Uterus (tissue), 3 donors: ENCODE measurements at regions not wholly inside any gene's neighbourhood (a gene's known extent, or its start where the extent isn't known, plus 50 kb on each side); places are given as distances from the start of the nearest gene placed in this dataset.

Source experiments
- DNase-seq, 2 donors: peaks; one replicate each; pipeline ENCODE4 v3.0.0-alpha.2; 2019 to 2020
- H3K27ac ChIP-seq, 2 donors: fragments of 200-600 bp; sonication (generic); 1 replicate in 1 of 2; 2 replicates in 1 of 2; pipeline ENCODE4 v1.5.1; 2016 to 2018
- H3K27me3 ChIP-seq, 2 donors: fragments of 200-600 bp; sonication (generic); one replicate each; pipeline ENCODE4 v1.5.1; 2018 to 2019; ENCODE audit warnings: control low read depth in 1 of 2
- H3K36me3 ChIP-seq, 2 donors: fragments of 200-600 bp; sonication (generic); one replicate each; pipeline ENCODE4 v1.5.1; 2019; ENCODE audit warnings: control low read depth in 1 of 2
- H3K4me1 ChIP-seq, 2 donors: fragments of 200-600 bp; sonication (generic); one replicate each; pipeline ENCODE4 v1.5.1; 2018 to 2019; ENCODE audit warnings: control low read depth in 1 of 2
- H3K4me3 ChIP-seq, 2 donors: fragments of 200-600 bp; sonication (generic); 1 replicate in 1 of 2; 2 replicates in 1 of 2; pipeline ENCODE4 v1.5.1; 2018 to 2019; ENCODE audit warnings: mild to moderate bottlenecking in 1 of 2
- H3K9me3 ChIP-seq, 2 donors: fragments of 200-600 bp; sonication (generic); one replicate each; pipeline ENCODE4 v1.5.1; 2019; ENCODE audit warnings: control low read depth in 1 of 2
- CTCF ChIP-seq, 4 experiments: fragments of 200-600 bp in 2 of 4; fragments of 450-650 bp in 2 of 4; sonication (generic) in 2 of 4; IDR thresholded peaks; one replicate each; pipeline ENCODE4 v1.5.1; 2016 to 2019; ENCODE audit warnings: antibody characterized with exemption in 4 of 4, mild to moderate bottlenecking in 2 of 4, moderate library complexity in 1 of 4
- POLR2A ChIP-seq, 2 donors: fragments of 450-650 bp; IDR thresholded peaks; one replicate each; pipeline ENCODE4 v1.6.1; 2016; ENCODE audit warnings: antibody characterized with exemption in 2 of 2, mild to moderate bottlenecking in 1 of 2, moderate library complexity in 1 of 2
- intact Hi-C: fragments of 100-400 bp; cut with DNase I; formaldehyde crosslinking; loops from one replicate; pipeline ENCODE4 v1.15.1; 2023; ENCODE audit warnings: low total_unique reads
- donor health status: DM: yes; HTN: yes; CAD: no.

DNA sequence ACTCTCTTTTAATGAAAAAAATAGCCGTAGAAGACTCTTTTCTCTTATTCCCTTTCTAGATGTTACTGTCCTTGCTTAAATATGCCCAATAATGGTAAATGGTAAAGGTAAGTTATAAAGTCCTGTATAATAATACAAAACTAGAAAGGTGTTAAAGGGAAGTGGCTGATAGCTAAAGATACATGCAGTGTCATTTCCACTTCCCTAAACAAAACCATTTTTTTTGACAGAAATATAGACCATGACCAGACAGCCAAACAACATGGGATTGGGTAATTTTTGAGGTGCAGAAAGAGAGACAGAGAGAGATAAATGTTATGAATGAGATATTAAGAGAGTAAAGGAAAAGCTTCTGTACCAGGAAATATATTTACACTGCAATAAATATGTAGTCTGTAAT, 731.7 kb upstream of the REG3G start:
- H3K36me3 ChIP-seq: no peaks in the 10 kb centered on the region
- H3K4me3 ChIP-seq: no peak overlapping the region
- no peaks in the 10 kb centered on the region for H3K27me3 ChIP-seq
- TF ChIP-seq POLR2A (IDR thresholded peaks at IDR 0.05) (no peak), CTCF (IDR thresholded peaks at IDR 0.05) (no peak)
- H3K9me3 ChIP-seq: no peaks in the 10 kb centered on the region
- H3K27ac ChIP-seq: no peak overlapping the region
- no peak for DNase-seq
- H3K4me1 ChIP-seq: no peaks in the 10 kb centered on the region
- intact Hi-C loops: no loop called here

- no peak overlapping the region for H3K4me3 ChIP-seq
- intact Hi-C loops: no loop called here
Observed at GRCh38 chr2:78301166-78301789, 724.2 kb upstream of the REG3G start.

GRCh38 chr2:78304678-78305077, 720.8 kb upstream of the REG3G start:
- Histone ChIP-seq H3K36me3 (no peaks in the 10 kb centered on the region), H3K27ac (no peak overlapping the region), H3K27me3 (no peaks in the 10 kb centered on the region), H3K9me3 (no peaks in the 10 kb centered on the region), H3K4me3 (no peak overlapping the region), H3K4me1 (no peaks in the 10 kb centered on the region)
- TF ChIP-seq POLR2A (IDR thresholded peaks at IDR 0.05): no peak
- no peak for TF ChIP-seq CTCF (IDR thresholded peaks at IDR 0.05)
- no peak for DNase-seq
- intact Hi-C loops: no loop called here

More at GRCh38 chr2:78301166-78301789, 724.2 kb upstream of the REG3G start:
- Histone ChIP-seq H3K27ac (no peak overlapping the region), H3K4me1 (no peaks in the 10 kb centered on the region), H3K36me3 (no peaks in the 10 kb centered on the region), H3K9me3 (no peaks in the 10 kb centered on the region), H3K27me3 (no peaks in the 10 kb centered on the region)
- TF ChIP-seq POLR2A (IDR thresholded peaks at IDR 0.05) (no peak), CTCF (IDR thresholded peaks at IDR 0.05) (no peak)
- DNase-seq: no peak

- no peak for DNase-seq
- H3K27me3 ChIP-seq: no peaks in the 10 kb centered on the region
- H3K9me3 ChIP-seq: no peaks in the 10 kb centered on the region
- no peaks in the 10 kb centered on the region for H3K36me3 ChIP-seq
- H3K4me1 ChIP-seq: no peaks in the 10 kb centered on the region
- no peak for TF ChIP-seq POLR2A (IDR thresholded peaks at IDR 0.05)
- TF ChIP-seq CTCF (IDR thresholded peaks at IDR 0.05): no peak
- intact Hi-C loops: no loop called here
- H3K27ac ChIP-seq: no peak overlapping the region
- no peak overlapping the region for H3K4me3 ChIP-seq
Observed at GRCh38 chr2:78309460-78309859, 716.0 kb upstream of the REG3G start.

DNA sequence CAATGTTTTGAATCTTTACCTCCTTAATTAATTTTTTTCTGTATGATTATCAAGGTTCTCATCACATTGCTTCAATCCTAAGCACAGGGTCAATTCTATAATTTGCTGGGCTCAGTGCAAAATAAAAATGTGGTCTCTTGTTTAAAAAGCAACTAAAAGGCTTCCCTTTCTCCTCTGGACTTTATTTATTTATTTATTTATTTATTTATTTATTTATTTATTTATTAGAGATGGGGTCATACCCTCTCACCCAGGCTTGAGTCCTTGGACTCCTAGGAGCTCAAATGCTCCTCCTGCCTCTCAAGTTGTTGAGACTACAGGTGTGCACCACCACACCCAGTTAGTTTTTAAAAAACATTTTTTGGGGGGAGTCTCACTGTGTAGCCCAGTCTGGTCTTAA, 710.1 kb upstream of the REG3G start:
- no peaks in the 10 kb centered on the region for H3K27me3 ChIP-seq
- TF ChIP-seq CTCF (IDR thresholded peaks at IDR 0.05) (no peak), POLR2A (IDR thresholded peaks at IDR 0.05) (no peak)
- intact Hi-C loops: no loop called here
- DNase-seq: no peak
- no peak overlapping the region for H3K4me3 ChIP-seq
- H3K4me1 ChIP-seq: no peaks in the 10 kb centered on the region
- H3K27ac ChIP-seq: no peak overlapping the region
- H3K9me3 ChIP-seq: no peaks in the 10 kb centered on the region
- no peaks in the 10 kb centered on the region for H3K36me3 ChIP-seq
